LNCaP clone FGC (cell line): ENCODE measurements at regions not wholly inside any gene's neighbourhood (a gene's known extent, or its start where the extent isn't known, plus 50 kb on each side); places are given as distances from the start of the nearest gene placed in this dataset.
"Not testable (repeated sequence)": the region's sequence is repeated elsewhere in the genome, so short reads cannot be mapped to it uniquely, and the experiment has no call there.

Source experiments
- DNase-seq: peaks from one replicate; pipeline ENCODE4 v3.0.0-alpha.2; 2011; ENCODE audit warnings: low read depth
- H3K4me3 ChIP-seq: 2 replicates; pipeline ENCODE4 v1.5.1; 2011; ENCODE audit warnings: mild to moderate bottlenecking, low read depth, low read length, control low read depth
- CTCF ChIP-seq: IDR thresholded peaks from 2 replicates; pipeline ENCODE4 v1.5.1; 2012; ENCODE audit warnings: mild to moderate bottlenecking; ENCODE audit not compliant: control insufficient read depth, insufficient read depth; ENCODE audit errors: extremely low read depth

- TF ChIP-seq CTCF = no peak
- H3K4me3 ChIP-seq = no peak overlapping the region
- DNase-seq = no peak
Measured at GRCh38 chr2:194494401-194494800, 1162.6 kb upstream of the SLC39A10 start.

GRCh38 chr2:194491409-194492115 lies 1165.5 kb upstream of the SLC39A10 start:
- DNase-seq = no peak
- no peak overlapping the region for H3K4me3 ChIP-seq
- no peak for TF ChIP-seq CTCF

GRCh38 chr2:194486326-194486725 lies 1170.7 kb upstream of the SLC39A10 start:
- no peak overlapping the region for H3K4me3 ChIP-seq
- no peak for DNase-seq
- TF ChIP-seq CTCF = no peak

- DNase-seq = no peak
- no peak overlapping the region for H3K4me3 ChIP-seq
- no peak for TF ChIP-seq CTCF
Measured at GRCh38 chr2:194483041-194483440, 1174.0 kb upstream of the SLC39A10 start.

GRCh38 chr2:194465641-194466040 lies 1191.4 kb upstream of the SLC39A10 start:
- no peak for DNase-seq
- no peak for TF ChIP-seq CTCF
- H3K4me3 ChIP-seq = no peak overlapping the region

- no peak overlapping the region for H3K4me3 ChIP-seq
- DNase-seq = no peak
- no peak for TF ChIP-seq CTCF
Measured at GRCh38 chr2:194464964-194465638, 1191.9 kb upstream of the SLC39A10 start.

- not testable (repeated sequence) for DNase-seq, H3K4me3 ChIP-seq
Measured at GRCh38 chr2:194462883-194463282, 1194.1 kb upstream of the SLC39A10 start.
